Neural cell (in vitro differentiated cells): ENCODE measurements at regions not wholly inside any gene's neighbourhood (a gene's known extent, or its start where the extent isn't known, plus 50 kb on each side); places are given as distances from the start of the nearest gene placed in this dataset.

Experiments used
- EZH2 ChIP-seq: fragments of 200-600, 300-800 bp; shearing (Covaris generic), sonication (generic); IDR thresholded peaks from 2 replicates; pipeline ENCODE4 v1.6.1; 2014; ENCODE audit warnings: antibody characterized with exemption, low read length, borderline replicate concordance, mild to moderate bottlenecking; ENCODE audit not compliant: insufficient read depth, poor library complexity, severe bottlenecking
- POLR2AphosphoS5 ChIP-seq: IDR thresholded peaks from 2 replicates; pipeline ENCODE4 v1.6.1; 2012
- RAD21 ChIP-seq: fragments of 450-650 bp; conservative IDR thresholded peaks from 2 replicates; pipeline ENCODE4 v1.6.1; 2014; ENCODE audit warnings: antibody characterized with exemption, mild to moderate bottlenecking, moderate library complexity
- REST ChIP-seq: IDR thresholded peaks from 2 replicates; pipeline ENCODE4 v1.6.1; 2012; ENCODE audit warnings: borderline replicate concordance
- TAF1 ChIP-seq: IDR thresholded peaks from 2 replicates; pipeline ENCODE4 v1.6.1; 2012; ENCODE audit warnings: low read depth
- TF ChIP-seq, protein P1 (sequence below): fragments of 450-650 bp; IDR thresholded peaks from 2 replicates; pipeline ENCODE4 v1.5.1; 2014; ENCODE audit warnings: antibody characterized with exemption, mild to moderate bottlenecking, moderate library complexity; ENCODE audit not compliant: poor library complexity, severe bottlenecking

DNA sequence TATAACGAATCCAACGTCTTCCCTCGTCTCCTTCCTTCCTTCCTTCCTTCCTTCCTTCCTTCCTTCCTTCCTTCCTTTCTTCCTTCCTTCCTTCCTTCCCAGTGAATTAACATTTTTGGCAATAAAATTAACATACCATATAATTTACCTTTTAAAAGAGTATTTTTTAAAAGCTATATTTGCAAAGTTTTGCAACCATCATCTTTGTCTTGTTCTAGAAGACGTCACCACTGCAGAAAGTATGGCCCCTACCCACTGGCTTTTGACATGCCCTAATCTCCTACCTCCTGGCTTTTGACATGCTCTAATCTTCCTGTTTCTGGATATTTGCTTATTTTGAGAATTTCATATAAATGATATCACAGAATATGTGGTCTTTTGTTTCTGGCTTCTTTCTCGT, 1023.9 kb upstream of the ZEB2 start:
- TF ChIP-seq TAF1 (no peak), POLR2AphosphoS5 (no peak), EZH2 (no peak), RAD21 (no peak), REST (no peak)
- TF ChIP-seq, protein P1, sequence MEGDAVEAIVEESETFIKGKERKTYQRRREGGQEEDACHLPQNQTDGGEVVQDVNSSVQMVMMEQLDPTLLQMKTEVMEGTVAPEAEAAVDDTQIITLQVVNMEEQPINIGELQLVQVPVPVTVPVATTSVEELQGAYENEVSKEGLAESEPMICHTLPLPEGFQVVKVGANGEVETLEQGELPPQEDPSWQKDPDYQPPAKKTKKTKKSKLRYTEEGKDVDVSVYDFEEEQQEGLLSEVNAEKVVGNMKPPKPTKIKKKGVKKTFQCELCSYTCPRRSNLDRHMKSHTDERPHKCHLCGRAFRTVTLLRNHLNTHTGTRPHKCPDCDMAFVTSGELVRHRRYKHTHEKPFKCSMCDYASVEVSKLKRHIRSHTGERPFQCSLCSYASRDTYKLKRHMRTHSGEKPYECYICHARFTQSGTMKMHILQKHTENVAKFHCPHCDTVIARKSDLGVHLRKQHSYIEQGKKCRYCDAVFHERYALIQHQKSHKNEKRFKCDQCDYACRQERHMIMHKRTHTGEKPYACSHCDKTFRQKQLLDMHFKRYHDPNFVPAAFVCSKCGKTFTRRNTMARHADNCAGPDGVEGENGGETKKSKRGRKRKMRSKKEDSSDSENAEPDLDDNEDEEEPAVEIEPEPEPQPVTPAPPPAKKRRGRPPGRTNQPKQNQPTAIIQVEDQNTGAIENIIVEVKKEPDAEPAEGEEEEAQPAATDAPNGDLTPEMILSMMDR, result no peak
